Activated B cell treated with CpG ODN at 0.5 μM for 24 hours (primary cell): ENCODE measurements at regions not wholly inside any gene's neighbourhood (a gene's known extent, or its start where the extent isn't known, plus 50 kb on each side); places are given as distances from the start of the nearest gene placed in this dataset.

Experiments used
- ATAC-seq: fragments of 200-7000 bp; cut with Tn5 transposase; one replicate; pipeline ENCODE4 v1.10.0; 2021; ENCODE audit warnings: low read depth, mild to moderate bottlenecking, moderate library complexity
- CTCF ChIA-PET: fragments of 350-600 bp; sonication (Branson Sonifier 250); formaldehyde crosslinking; loops from one replicate; lab custom pipeline; 2021; ENCODE audit warnings: antibody characterized with exemption; lab: Charles Lee
- POLR2A ChIA-PET: fragments of 350-600 bp; sonication (Branson Sonifier 250); formaldehyde crosslinking; loops from one replicate; lab custom pipeline; 2021; ENCODE audit warnings: antibody characterized with exemption; lab: Charles Lee
- DNase-seq: peaks from one replicate; pipeline ENCODE4 v3.0.0; 2022
- H3K27ac Mint-ChIP-seq: one replicate; pipeline ENCODE4 v1.8.0; 2020; ENCODE audit warnings: mixed read lengths
- H3K27me3 Mint-ChIP-seq: one replicate; pipeline ENCODE4 v1.8.0; 2021; ENCODE audit warnings: mixed read lengths
- H3K36me3 Mint-ChIP-seq: one replicate; pipeline ENCODE4 v1.8.0; 2021; ENCODE audit warnings: low read depth, mixed read lengths
- H3K4me1 Mint-ChIP-seq: one replicate; pipeline ENCODE4 v1.8.0; 2021; ENCODE audit warnings: mixed read lengths
- H3K4me3 Mint-ChIP-seq: one replicate; pipeline ENCODE4 v1.8.0; 2020; ENCODE audit warnings: mild to moderate bottlenecking, mixed read lengths
- H3K9me3 Mint-ChIP-seq: one replicate; pipeline ENCODE4 v1.8.0; 2020; ENCODE audit warnings: mixed read lengths
- intact Hi-C: fragments of 100-400 bp; cut with micrococcal nuclease; formaldehyde crosslinking; loops from one replicate; pipeline ENCODE4 v1.15.1; 2024
- TF ChIP-seq, protein P1 (sequence below): fragments of 200-600 bp; IDR thresholded peaks from one replicate; pipeline ENCODE4 v1.8.0; 2022; ENCODE audit warnings: antibody characterized with exemption, mild to moderate bottlenecking

DNA sequence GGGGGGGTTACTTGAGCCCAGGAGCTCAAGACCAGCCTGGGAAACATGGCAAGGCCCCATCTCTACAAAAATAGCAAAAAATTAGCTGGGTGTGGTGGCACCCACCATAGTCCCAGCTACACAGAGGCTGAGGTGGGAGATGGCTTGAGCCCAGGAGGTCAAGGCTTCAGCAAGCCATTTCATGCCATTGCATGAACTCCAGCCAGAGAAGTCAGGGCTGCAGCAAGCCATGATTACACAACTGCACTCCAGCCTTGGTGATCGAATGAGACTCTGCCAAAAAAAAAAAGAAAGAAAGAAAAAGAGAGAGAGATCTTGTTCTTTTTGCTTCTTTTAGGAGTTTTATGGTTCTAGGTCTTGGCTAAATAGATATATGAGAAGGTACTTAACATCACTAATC is 200.2 kb upstream of the PHYHIPL start:
- Mint-ChIP-seq H3K36me3 (no peaks in the 10 kb centered on the region), H3K27me3 (peaks cover 2% of the 10 kb centered on the region), H3K9me3 (no peaks in the 10 kb centered on the region), H3K4me1 (no peaks in the 10 kb centered on the region), H3K27ac (no peak overlapping the region), H3K4me3 (no peak overlapping the region)
- no peak for DNase-seq
- no peak for ATAC-seq
- ChIA-PET POLR2A (no interaction called here), CTCF (no interaction called here)
- TF ChIP-seq, protein P1, sequence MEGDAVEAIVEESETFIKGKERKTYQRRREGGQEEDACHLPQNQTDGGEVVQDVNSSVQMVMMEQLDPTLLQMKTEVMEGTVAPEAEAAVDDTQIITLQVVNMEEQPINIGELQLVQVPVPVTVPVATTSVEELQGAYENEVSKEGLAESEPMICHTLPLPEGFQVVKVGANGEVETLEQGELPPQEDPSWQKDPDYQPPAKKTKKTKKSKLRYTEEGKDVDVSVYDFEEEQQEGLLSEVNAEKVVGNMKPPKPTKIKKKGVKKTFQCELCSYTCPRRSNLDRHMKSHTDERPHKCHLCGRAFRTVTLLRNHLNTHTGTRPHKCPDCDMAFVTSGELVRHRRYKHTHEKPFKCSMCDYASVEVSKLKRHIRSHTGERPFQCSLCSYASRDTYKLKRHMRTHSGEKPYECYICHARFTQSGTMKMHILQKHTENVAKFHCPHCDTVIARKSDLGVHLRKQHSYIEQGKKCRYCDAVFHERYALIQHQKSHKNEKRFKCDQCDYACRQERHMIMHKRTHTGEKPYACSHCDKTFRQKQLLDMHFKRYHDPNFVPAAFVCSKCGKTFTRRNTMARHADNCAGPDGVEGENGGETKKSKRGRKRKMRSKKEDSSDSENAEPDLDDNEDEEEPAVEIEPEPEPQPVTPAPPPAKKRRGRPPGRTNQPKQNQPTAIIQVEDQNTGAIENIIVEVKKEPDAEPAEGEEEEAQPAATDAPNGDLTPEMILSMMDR: no peak
- intact Hi-C loops: no loop called here

- POLR2A ChIA-PET: no interaction called here
- CTCF ChIA-PET: no interaction called here
- H3K4me3 Mint-ChIP-seq: no peak overlapping the region
Observed at GRCh38 chr10:58979711-58980110, 196.7 kb upstream of the PHYHIPL start.

GRCh38 chr10:58980826-58981415 is 195.5 kb upstream of the PHYHIPL start:
- no peaks in the 10 kb centered on the region for H3K36me3 Mint-ChIP-seq
- no peak overlapping the region for H3K4me3 Mint-ChIP-seq

More at GRCh38 chr10:58979711-58980110, 196.7 kb upstream of the PHYHIPL start:
- ATAC-seq (no peak), DNase-seq (no peak)
- Mint-ChIP-seq H3K9me3 (no peaks in the 10 kb centered on the region), H3K27me3 (no peaks in the 10 kb centered on the region), H3K36me3 (no peaks in the 10 kb centered on the region), H3K27ac (no peak overlapping the region), H3K4me1 (no peaks in the 10 kb centered on the region)
- intact Hi-C loops: no loop called here
- TF ChIP-seq, protein P1: no peak

DNA sequence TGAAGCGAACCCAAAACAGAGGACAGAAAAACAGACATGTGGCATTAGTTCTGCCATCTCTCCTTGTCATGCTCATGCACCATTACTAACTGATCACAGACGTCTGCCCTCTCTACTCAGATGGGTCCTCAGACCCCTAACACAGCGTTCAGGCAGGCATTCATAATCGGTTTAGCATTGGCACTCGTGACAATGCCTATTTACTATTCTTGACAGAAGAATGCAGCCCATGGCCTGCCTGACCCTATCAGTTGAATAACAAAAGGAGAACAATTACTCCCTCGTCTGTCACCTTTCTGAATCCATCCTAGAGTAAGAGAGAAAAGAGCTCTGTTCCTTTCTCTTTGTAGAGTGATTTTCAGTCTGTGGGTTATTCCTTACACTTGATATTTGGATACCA is 194.6 kb upstream of the PHYHIPL start:
- Mint-ChIP-seq H3K4me1 (no peaks in the 10 kb centered on the region), H3K4me3 (no peak overlapping the region), H3K9me3 (no peaks in the 10 kb centered on the region), H3K36me3 (no peaks in the 10 kb centered on the region), H3K27me3 (no peaks in the 10 kb centered on the region), H3K27ac (no peak overlapping the region)
- ChIA-PET POLR2A (no interaction called here), CTCF (no interaction called here)
- intact Hi-C loops: no loop called here
- TF ChIP-seq, protein P1: no peak
- ATAC-seq: no peak
- no peak for DNase-seq

More at GRCh38 chr10:58980826-58981415, 195.5 kb upstream of the PHYHIPL start:
- no peak for ATAC-seq
- CTCF ChIA-PET: no interaction called here
- DNase-seq: no peak
- H3K9me3 Mint-ChIP-seq: no peaks in the 10 kb centered on the region
- no peaks in the 10 kb centered on the region for H3K4me1 Mint-ChIP-seq
- POLR2A ChIA-PET: no interaction called here
- no peaks in the 10 kb centered on the region for H3K27me3 Mint-ChIP-seq
- no peak overlapping the region for H3K27ac Mint-ChIP-seq
- intact Hi-C loops: no loop called here
- TF ChIP-seq, protein P1: no peak

- ChIA-PET POLR2A (no interaction called here), CTCF (no interaction called here)
Observed at GRCh38 chr10:58982470-58983239, 193.8 kb upstream of the PHYHIPL start.

More at GRCh38 chr10:58982470-58983239, 193.8 kb upstream of the PHYHIPL start:
- DNase-seq: no peak
- H3K36me3 Mint-ChIP-seq: no peaks in the 10 kb centered on the region
- H3K27ac Mint-ChIP-seq: no peak overlapping the region
- no peaks in the 10 kb centered on the region for H3K27me3 Mint-ChIP-seq
- H3K9me3 Mint-ChIP-seq: no peaks in the 10 kb centered on the region
- no peak for ATAC-seq
- intact Hi-C loops: no loop called here
- TF ChIP-seq, protein P1: no peak
- no peaks in the 10 kb centered on the region for H3K4me1 Mint-ChIP-seq
- no peak overlapping the region for H3K4me3 Mint-ChIP-seq
